ACC112 (cell line): ENCODE measurements at regions not wholly inside any gene's neighbourhood (a gene's known extent, or its start where the extent isn't known, plus 50 kb on each side); places are given as distances from the start of the nearest gene placed in this dataset.

Experiments
- H2AFZ ChIP-seq: fragments of 200-600 bp; sonication (generic); one replicate; pipeline ENCODE4 v1.6.0; 2017; ENCODE audit warnings: antibody characterized with exemption, low read length; ENCODE audit not compliant: unreplicated experiment
- H3K27ac ChIP-seq: fragments of 200-600 bp; sonication (generic); 2 replicates; pipeline ENCODE4 v1.5.1; 2014; ENCODE audit warnings: low read depth, mild to moderate bottlenecking, antibody characterized with exemption, low read length, moderate library complexity
- H3K27me3 ChIP-seq: fragments of 200-600 bp; sonication (generic); 2 replicates; pipeline ENCODE4 v1.6.1; 2014; ENCODE audit warnings: mild to moderate bottlenecking, antibody characterized with exemption, low read length, moderate library complexity, mixed read lengths; ENCODE audit not compliant: insufficient read depth
- H3K36me3 ChIP-seq: fragments of 200-600 bp; sonication (generic); 2 replicates; pipeline ENCODE4 v1.6.1; 2016; ENCODE audit warnings: mild to moderate bottlenecking, antibody characterized with exemption, low read length, moderate library complexity, mixed read lengths; ENCODE audit not compliant: insufficient read depth
- H3K4me1 ChIP-seq: fragments of 200-600 bp; sonication (generic); one replicate; pipeline ENCODE4 v1.6.1; 2016; ENCODE audit warnings: low read length, mixed read lengths; ENCODE audit not compliant: insufficient read depth, unreplicated experiment, control insufficient read depth
- H3K4me3 ChIP-seq: fragments of 200-600 bp; sonication (generic); 2 replicates; pipeline ENCODE4 v1.5.1; 2014; ENCODE audit warnings: mild to moderate bottlenecking, low read depth, low read length
- H3K79me2 ChIP-seq: fragments of 200-600 bp; sonication (generic); one replicate; pipeline ENCODE4 v1.6.0; 2016; ENCODE audit warnings: low read length; ENCODE audit not compliant: control insufficient read depth, unreplicated experiment, insufficient read depth

- H3K4me3 ChIP-seq, result peak overlapping the region; percentile 37; the same call in 1 of the 2 replicates
- no peak overlapping the region for H2AFZ ChIP-seq
- H3K27me3 ChIP-seq, result peaks cover 86% of the 10 kb centered on the region
- no peaks in the 10 kb centered on the region for H3K4me1 ChIP-seq
- H3K79me2 ChIP-seq, result no peaks in the 10 kb centered on the region
- no peak overlapping the region for H3K27ac ChIP-seq
- no peaks in the 10 kb centered on the region for H3K36me3 ChIP-seq
These were observed 99.4 kb upstream of the BCL11A start for GRCh38 chr2:60652832-60653340.

GRCh38 chr2:60657673-60658072 is 98.4 kb upstream of the PAPOLG start:
- no peak overlapping the region for H3K4me3 ChIP-seq
- H3K27me3 ChIP-seq, result peaks cover 71% of the 10 kb centered on the region
- H3K79me2 ChIP-seq, result no peaks in the 10 kb centered on the region
- H2AFZ ChIP-seq, result no peak overlapping the region
- H3K36me3 ChIP-seq, result no peaks in the 10 kb centered on the region
- H3K27ac ChIP-seq, result no peak overlapping the region
- H3K4me1 ChIP-seq, result no peaks in the 10 kb centered on the region

- no peaks in the 10 kb centered on the region for H3K36me3 ChIP-seq
- no peaks in the 10 kb centered on the region for H3K4me1 ChIP-seq
- H3K27me3 ChIP-seq, result peaks cover 67% of the 10 kb centered on the region
- no peaks in the 10 kb centered on the region for H3K79me2 ChIP-seq
- no peak overlapping the region for H3K27ac ChIP-seq
- H3K4me3 ChIP-seq, result no peak overlapping the region
- no peak overlapping the region for H2AFZ ChIP-seq
These were observed 97.0 kb upstream of the PAPOLG start for GRCh38 chr2:60659026-60659425.

GRCh38 chr2:60661073-60661738 is 94.9 kb upstream of the PAPOLG start:
- Histone ChIP-seq H3K27me3 (peaks cover 48% of the 10 kb centered on the region), H3K4me1 (no peaks in the 10 kb centered on the region), H2AFZ (no peak overlapping the region), H3K27ac (no peak overlapping the region), H3K79me2 (no peaks in the 10 kb centered on the region), H3K36me3 (no peaks in the 10 kb centered on the region), H3K4me3 (no peak overlapping the region)

GRCh38 chr2:60662781-60663180 is 93.3 kb upstream of the PAPOLG start:
- no peaks in the 10 kb centered on the region for H3K4me1 ChIP-seq
- H3K79me2 ChIP-seq, result no peaks in the 10 kb centered on the region
- no peak overlapping the region for H2AFZ ChIP-seq
- no peak overlapping the region for H3K4me3 ChIP-seq
- peaks cover 38% of the 10 kb centered on the region for H3K27me3 ChIP-seq
- H3K27ac ChIP-seq, result no peak overlapping the region
- H3K36me3 ChIP-seq, result no peaks in the 10 kb centered on the region

- peaks cover 42% of the 10 kb centered on the region for H3K27me3 ChIP-seq
- H3K36me3 ChIP-seq, result no peaks in the 10 kb centered on the region
- H3K4me3 ChIP-seq, result no peak overlapping the region
- no peak overlapping the region for H2AFZ ChIP-seq
- H3K27ac ChIP-seq, result no peak overlapping the region
- no peaks in the 10 kb centered on the region for H3K79me2 ChIP-seq
- no peaks in the 10 kb centered on the region for H3K4me1 ChIP-seq
These were observed 84.1 kb upstream of the PAPOLG start for GRCh38 chr2:60671966-60672365.

- Histone ChIP-seq H3K36me3 (no peaks in the 10 kb centered on the region), H3K27me3 (peaks cover 67% of the 10 kb centered on the region), H2AFZ (no peak overlapping the region), H3K79me2 (no peaks in the 10 kb centered on the region), H3K4me1 (no peaks in the 10 kb centered on the region), H3K27ac (no peak overlapping the region), H3K4me3 (no peak overlapping the region)
These were observed 81.4 kb upstream of the PAPOLG start for GRCh38 chr2:60674524-60675165.

- Histone ChIP-seq H2AFZ (no peak overlapping the region), H3K36me3 (no peaks in the 10 kb centered on the region), H3K4me1 (no peaks in the 10 kb centered on the region), H3K4me3 (no peak overlapping the region), H3K27ac (no peak overlapping the region), H3K79me2 (no peaks in the 10 kb centered on the region), H3K27me3 (peaks cover 73% of the 10 kb centered on the region)
These were observed 80.8 kb upstream of the PAPOLG start for GRCh38 chr2:60675301-60675700.

- Histone ChIP-seq H3K79me2 (no peaks in the 10 kb centered on the region), H3K36me3 (no peaks in the 10 kb centered on the region), H2AFZ (no peak overlapping the region), H3K27ac (no peak overlapping the region), H3K27me3 (peaks cover 67% of the 10 kb centered on the region), H3K4me1 (no peaks in the 10 kb centered on the region), H3K4me3 (no peak overlapping the region)
These were observed 79.2 kb upstream of the PAPOLG start for GRCh38 chr2:60676706-60677330.

- Histone ChIP-seq H3K4me1 (no peaks in the 10 kb centered on the region), H3K36me3 (no peaks in the 10 kb centered on the region), H3K27ac (no peak overlapping the region), H3K27me3 (peaks cover 61% of the 10 kb centered on the region), H2AFZ (no peak overlapping the region), H3K79me2 (no peaks in the 10 kb centered on the region), H3K4me3 (no peak overlapping the region)
These were observed 78.7 kb upstream of the PAPOLG start for GRCh38 chr2:60677356-60677755.

- Histone ChIP-seq H3K27ac (no peak overlapping the region), H3K4me3 (no peak overlapping the region), H3K27me3 (peaks cover 56% of the 10 kb centered on the region), H3K79me2 (no peaks in the 10 kb centered on the region), H3K36me3 (no peaks in the 10 kb centered on the region), H2AFZ (no peak overlapping the region), H3K4me1 (no peaks in the 10 kb centered on the region)
These were observed 77.5 kb upstream of the PAPOLG start for GRCh38 chr2:60678551-60678950.
